ENCODE measurements at regions not wholly inside any gene's neighbourhood (a gene's known extent, or its start where the extent isn't known, plus 50 kb on each side); places are given as distances from the start of the nearest gene placed in this dataset.

DNA sequence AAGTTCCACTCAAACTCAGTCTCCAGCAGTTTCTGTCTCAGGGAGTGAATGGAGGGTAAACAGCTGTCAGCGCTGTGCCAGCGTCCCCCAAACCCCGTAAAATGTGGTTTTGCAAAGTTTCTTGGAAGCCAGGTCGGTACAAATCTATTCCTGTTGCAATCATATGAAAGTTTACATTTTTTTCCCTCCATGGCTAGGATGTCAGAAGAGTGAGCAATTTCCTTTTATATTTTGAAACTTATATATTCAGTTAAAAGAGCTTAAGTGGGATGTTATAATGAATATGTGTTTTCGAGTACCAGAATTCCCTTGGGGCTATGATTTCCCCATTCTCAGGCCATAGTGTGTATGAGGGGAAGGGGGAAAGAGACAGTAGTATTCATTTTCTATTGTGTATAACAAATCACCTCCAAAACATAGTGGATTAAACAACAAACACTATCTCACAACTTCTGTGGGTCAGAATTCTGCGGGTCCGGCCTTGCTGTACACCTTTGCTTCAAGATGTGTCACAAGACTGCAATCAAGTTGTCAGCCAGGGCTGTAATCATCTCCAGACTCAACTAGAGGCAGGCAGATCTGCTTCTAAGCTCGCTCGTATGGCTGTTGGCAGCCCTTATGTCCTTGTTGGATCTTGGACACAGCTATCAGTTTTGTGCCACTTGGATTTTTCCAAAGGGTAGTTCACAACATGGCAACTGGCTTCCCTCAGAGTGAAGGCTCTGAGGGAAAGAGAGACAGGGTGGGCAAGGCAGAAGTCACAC, 107.4 kb downstream of the SNX18 start:
- Histone ChIP-seq H2AFZ (ENCODE audit: low read length) (no peak overlapping the region), H3K36me3 (ENCODE audit: control insufficient read depth, insufficient read depth, low read length) (no peaks in the 10 kb centered on the region), H3K4me2 (ENCODE audit: extremely low read depth, insufficient read depth, low read length) (peak overlapping the region; percentile 33), H4K20me1 (ENCODE audit: control insufficient read depth, extremely low read depth, insufficient read depth, low read length) (no peaks in the 10 kb centered on the region), H3K4me1 (ENCODE audit: control insufficient read depth, extremely low read depth, insufficient read depth, low read length) (no peaks in the 10 kb centered on the region), H3K79me2 (ENCODE audit: control insufficient read depth, insufficient read depth, low read length) (no peaks in the 10 kb centered on the region), H3K27ac (ENCODE audit: insufficient read depth, low read length) (no peak overlapping the region), H3K9me3 (ENCODE audit: control insufficient read depth, insufficient read depth, low read depth, low read length) (no peaks in the 10 kb centered on the region), H3K4me3 (replicated peaks in 1 of 4; ENCODE audit: control extremely low read depth in 1 of 4, insufficient read depth in 1 of 4, low read depth in 3 of 4, low read length in 4 of 4) (no peak overlapping the region), H3K9ac (ENCODE audit: insufficient read depth, low read length) (no peak overlapping the region), H3K27me3 (ENCODE audit: control insufficient read depth, insufficient read depth, low read length) (no peaks in the 10 kb centered on the region)
- TF ChIP-seq, protein P1, sequence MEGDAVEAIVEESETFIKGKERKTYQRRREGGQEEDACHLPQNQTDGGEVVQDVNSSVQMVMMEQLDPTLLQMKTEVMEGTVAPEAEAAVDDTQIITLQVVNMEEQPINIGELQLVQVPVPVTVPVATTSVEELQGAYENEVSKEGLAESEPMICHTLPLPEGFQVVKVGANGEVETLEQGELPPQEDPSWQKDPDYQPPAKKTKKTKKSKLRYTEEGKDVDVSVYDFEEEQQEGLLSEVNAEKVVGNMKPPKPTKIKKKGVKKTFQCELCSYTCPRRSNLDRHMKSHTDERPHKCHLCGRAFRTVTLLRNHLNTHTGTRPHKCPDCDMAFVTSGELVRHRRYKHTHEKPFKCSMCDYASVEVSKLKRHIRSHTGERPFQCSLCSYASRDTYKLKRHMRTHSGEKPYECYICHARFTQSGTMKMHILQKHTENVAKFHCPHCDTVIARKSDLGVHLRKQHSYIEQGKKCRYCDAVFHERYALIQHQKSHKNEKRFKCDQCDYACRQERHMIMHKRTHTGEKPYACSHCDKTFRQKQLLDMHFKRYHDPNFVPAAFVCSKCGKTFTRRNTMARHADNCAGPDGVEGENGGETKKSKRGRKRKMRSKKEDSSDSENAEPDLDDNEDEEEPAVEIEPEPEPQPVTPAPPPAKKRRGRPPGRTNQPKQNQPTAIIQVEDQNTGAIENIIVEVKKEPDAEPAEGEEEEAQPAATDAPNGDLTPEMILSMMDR (conservative IDR thresholded peaks at IDR 0.05 in 1 of 2, IDR thresholded peaks at IDR 0.05 in 1 of 2; ENCODE audit: low read depth in 1 of 2, low read length in 2 of 2): no peak
- no peak for TF ChIP-seq EZH2 (IDR thresholded peaks at IDR 0.05; ENCODE audit: low read length, missing control alignments)
- DNase-seq (ENCODE audit: low read depth in 2 of 2): peak in 1 of 2 donors; percentile 91

DNA sequence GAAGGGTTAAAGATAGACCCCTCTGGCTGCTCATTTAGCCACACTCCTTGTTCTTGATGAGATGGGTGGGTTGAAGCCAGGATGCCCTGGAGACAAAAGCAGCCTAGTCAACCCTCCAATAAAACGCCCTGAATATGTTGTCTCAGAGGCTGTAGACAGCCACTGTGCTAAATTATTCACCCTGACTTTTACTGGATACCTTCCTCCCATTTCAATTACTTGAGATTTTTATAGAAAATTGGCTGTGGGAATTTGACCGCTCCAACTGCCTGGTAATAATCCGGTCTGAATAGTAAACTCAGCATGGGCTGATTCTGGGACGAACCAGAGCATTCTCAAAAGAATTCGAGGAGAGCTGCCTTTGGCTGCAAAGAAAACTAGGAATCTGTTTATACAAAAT, 104.2 kb downstream of the SNX18 start:
- no peak overlapping the region for H3K9ac ChIP-seq (ENCODE audit: insufficient read depth, low read length)
- no peaks in the 10 kb centered on the region for H3K4me1 ChIP-seq (ENCODE audit: control insufficient read depth, extremely low read depth, insufficient read depth, low read length)
- H3K27ac ChIP-seq (ENCODE audit: insufficient read depth, low read length): no peak overlapping the region
- no peak overlapping the region for H3K4me2 ChIP-seq (ENCODE audit: extremely low read depth, insufficient read depth, low read length)
- H3K4me3 ChIP-seq (replicated peaks in 1 of 4; ENCODE audit: control extremely low read depth in 1 of 4, insufficient read depth in 1 of 4, low read depth in 3 of 4, low read length in 4 of 4): no peak overlapping the region
- no peak for TF ChIP-seq EZH2 (IDR thresholded peaks at IDR 0.05; ENCODE audit: low read length, missing control alignments)
- TF ChIP-seq, protein P1 (conservative IDR thresholded peaks at IDR 0.05 in 1 of 2, IDR thresholded peaks at IDR 0.05 in 1 of 2; ENCODE audit: low read depth in 1 of 2, low read length in 2 of 2): no peak
- H2AFZ ChIP-seq (ENCODE audit: low read length): no peak overlapping the region
- no peak for DNase-seq (ENCODE audit: low read depth in 2 of 2)
- no peaks in the 10 kb centered on the region for H4K20me1 ChIP-seq (ENCODE audit: control insufficient read depth, extremely low read depth, insufficient read depth, low read length)
- no peaks in the 10 kb centered on the region for H3K27me3 ChIP-seq (ENCODE audit: control insufficient read depth, insufficient read depth, low read length)
- no peaks in the 10 kb centered on the region for H3K36me3 ChIP-seq (ENCODE audit: control insufficient read depth, insufficient read depth, low read length)
- H3K79me2 ChIP-seq (ENCODE audit: control insufficient read depth, insufficient read depth, low read length): no peaks in the 10 kb centered on the region
- no peaks in the 10 kb centered on the region for H3K9me3 ChIP-seq (ENCODE audit: control insufficient read depth, insufficient read depth, low read depth, low read length)

DNA sequence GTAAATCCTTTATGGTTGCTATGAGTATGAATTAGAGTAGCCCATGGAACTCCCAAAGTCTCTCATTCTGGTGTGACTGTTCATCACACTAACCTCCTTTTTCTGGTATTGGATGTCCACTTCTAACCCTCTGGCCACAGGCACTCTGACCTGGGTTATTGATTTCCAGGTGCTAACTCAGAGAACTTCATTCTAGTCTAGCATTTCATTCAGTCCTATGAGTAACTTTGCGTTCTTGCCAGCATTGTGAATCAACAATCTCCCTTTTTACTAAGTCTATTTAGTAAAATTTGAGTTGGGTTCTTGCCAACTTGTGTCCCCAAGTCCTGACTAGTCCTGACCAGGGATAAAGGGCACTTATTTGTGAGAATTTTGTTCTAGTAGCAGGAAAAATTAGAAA, 103.5 kb downstream of the SNX18 start:
- Histone ChIP-seq H3K27me3 (ENCODE audit: control insufficient read depth, insufficient read depth, low read length) (no peaks in the 10 kb centered on the region), H3K9me3 (ENCODE audit: control insufficient read depth, insufficient read depth, low read depth, low read length) (no peaks in the 10 kb centered on the region), H3K4me3 (replicated peaks in 1 of 4; ENCODE audit: control extremely low read depth in 1 of 4, insufficient read depth in 1 of 4, low read depth in 3 of 4, low read length in 4 of 4) (no peak overlapping the region), H3K36me3 (ENCODE audit: control insufficient read depth, insufficient read depth, low read length) (no peaks in the 10 kb centered on the region), H2AFZ (ENCODE audit: low read length) (no peak overlapping the region), H4K20me1 (ENCODE audit: control insufficient read depth, extremely low read depth, insufficient read depth, low read length) (no peaks in the 10 kb centered on the region), H3K27ac (ENCODE audit: insufficient read depth, low read length) (no peak overlapping the region), H3K4me1 (ENCODE audit: control insufficient read depth, extremely low read depth, insufficient read depth, low read length) (no peaks in the 10 kb centered on the region), H3K79me2 (ENCODE audit: control insufficient read depth, insufficient read depth, low read length) (no peaks in the 10 kb centered on the region), H3K4me2 (ENCODE audit: extremely low read depth, insufficient read depth, low read length) (no peak overlapping the region), H3K9ac (ENCODE audit: insufficient read depth, low read length) (no peak overlapping the region)
- no peak for DNase-seq (ENCODE audit: low read depth in 2 of 2)
- no peak for TF ChIP-seq EZH2 (IDR thresholded peaks at IDR 0.05; ENCODE audit: low read length, missing control alignments)
- TF ChIP-seq, protein P1 (conservative IDR thresholded peaks at IDR 0.05 in 1 of 2, IDR thresholded peaks at IDR 0.05 in 1 of 2; ENCODE audit: low read depth in 1 of 2, low read length in 2 of 2): no peak
